Loucy (cell line): ENCODE measurements at regions not wholly inside any gene's neighbourhood (a gene's known extent, or its start where the extent isn't known, plus 50 kb on each side); places are given as distances from the start of the nearest gene placed in this dataset.

ENCODE experiments used
- CTCF ChIP-seq: fragments of 200-600 bp; sonication (generic); conservative IDR thresholded peaks from 2 replicates; pipeline ENCODE4 v1.5.1; 2014; ENCODE audit warnings: mild to moderate bottlenecking, antibody characterized with exemption, low read length
- EZH2phosphoT487 ChIP-seq: fragments of 200-600 bp; IDR thresholded peaks from 2 replicates; pipeline ENCODE4 v1.6.1; 2018; ENCODE audit warnings: antibody characterized with exemption, mild to moderate bottlenecking, moderate library complexity, borderline replicate concordance

- TF ChIP-seq CTCF (no peak), EZH2phosphoT487 (no peak)
Observed at GRCh38 chr13:103277959-103278694, 211.9 kb upstream of the SLC10A2 start.
